GM12873 (cell line): ENCODE measurements at regions not wholly inside any gene's neighbourhood (a gene's known extent, or its start where the extent isn't known, plus 50 kb on each side); places are given as distances from the start of the nearest gene placed in this dataset.

Source experiments
- CTCF ChIP-seq: IDR thresholded peaks from 2 replicates; pipeline ENCODE4 v1.5.1; 2012; ENCODE audit warnings: low read depth, mild to moderate bottlenecking, moderate library complexity, low read length, control low read depth; ENCODE audit not compliant: insufficient read depth; ENCODE audit errors: missing control alignments

GRCh38 chr4:184937745-184938144, 80.5 kb upstream of the HELT start:
- TF ChIP-seq CTCF = no peak

- TF ChIP-seq CTCF = no peak
Measured at GRCh38 chr4:184938871-184939270, 79.4 kb upstream of the HELT start.

GRCh38 chr4:184939978-184940377, 78.3 kb upstream of the HELT start:
- no peak for TF ChIP-seq CTCF

GRCh38 chr4:184940500-184940899, 77.8 kb upstream of the HELT start:
- no peak for TF ChIP-seq CTCF

- TF ChIP-seq CTCF = no peak
Measured at GRCh38 chr4:184941671-184942418, 76.4 kb upstream of the HELT start.

- TF ChIP-seq CTCF = no peak
Measured at GRCh38 chr4:184942444-184943425, 75.6 kb upstream of the HELT start.

GRCh38 chr4:184949020-184949419, 69.3 kb upstream of the HELT start:
- TF ChIP-seq CTCF = no peak
